SU-DHL-6 (cell line): ENCODE measurements at regions not wholly inside any gene's neighbourhood (a gene's known extent, or its start where the extent isn't known, plus 50 kb on each side); places are given as distances from the start of the nearest gene placed in this dataset.

Source experiments
- EZH2phosphoT487 ChIP-seq: fragments of 200-600 bp; sonication (generic), shearing (Covaris generic); conservative IDR thresholded peaks from 2 replicates; pipeline ENCODE4 v1.6.1; 2018; ENCODE audit warnings: mild to moderate bottlenecking, antibody characterized with exemption, low read length, moderate library complexity, mixed read lengths
- TF ChIP-seq, protein P1 (sequence below): fragments of 200-600 bp; sonication (generic); IDR thresholded peaks from one replicate; pipeline ENCODE4 v1.5.1; 2017; ENCODE audit warnings: antibody characterized with exemption, mild to moderate bottlenecking, low read length, moderate library complexity; ENCODE audit not compliant: insufficient read depth, poor library complexity, severe bottlenecking

DNA sequence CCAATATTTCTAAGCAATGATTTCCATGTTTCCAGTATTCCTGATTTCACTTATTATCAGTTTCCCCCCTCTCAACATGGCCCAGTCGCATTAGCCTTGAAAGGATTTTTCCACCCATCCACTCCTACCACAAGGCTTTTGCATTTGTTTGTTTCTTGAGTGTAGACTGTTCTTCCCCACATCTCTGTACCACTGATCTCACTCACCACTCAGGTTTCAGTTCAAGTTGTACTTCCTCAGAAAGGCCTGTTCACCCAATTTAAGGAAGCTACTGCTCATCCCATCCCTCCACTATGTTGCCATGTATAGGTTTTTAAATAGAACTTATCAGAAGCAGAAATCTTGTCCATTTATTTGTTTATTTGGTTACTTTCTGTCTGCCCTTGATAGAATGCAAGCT, 472.3 kb downstream of the FAM181B start:
- TF ChIP-seq, protein P1, sequence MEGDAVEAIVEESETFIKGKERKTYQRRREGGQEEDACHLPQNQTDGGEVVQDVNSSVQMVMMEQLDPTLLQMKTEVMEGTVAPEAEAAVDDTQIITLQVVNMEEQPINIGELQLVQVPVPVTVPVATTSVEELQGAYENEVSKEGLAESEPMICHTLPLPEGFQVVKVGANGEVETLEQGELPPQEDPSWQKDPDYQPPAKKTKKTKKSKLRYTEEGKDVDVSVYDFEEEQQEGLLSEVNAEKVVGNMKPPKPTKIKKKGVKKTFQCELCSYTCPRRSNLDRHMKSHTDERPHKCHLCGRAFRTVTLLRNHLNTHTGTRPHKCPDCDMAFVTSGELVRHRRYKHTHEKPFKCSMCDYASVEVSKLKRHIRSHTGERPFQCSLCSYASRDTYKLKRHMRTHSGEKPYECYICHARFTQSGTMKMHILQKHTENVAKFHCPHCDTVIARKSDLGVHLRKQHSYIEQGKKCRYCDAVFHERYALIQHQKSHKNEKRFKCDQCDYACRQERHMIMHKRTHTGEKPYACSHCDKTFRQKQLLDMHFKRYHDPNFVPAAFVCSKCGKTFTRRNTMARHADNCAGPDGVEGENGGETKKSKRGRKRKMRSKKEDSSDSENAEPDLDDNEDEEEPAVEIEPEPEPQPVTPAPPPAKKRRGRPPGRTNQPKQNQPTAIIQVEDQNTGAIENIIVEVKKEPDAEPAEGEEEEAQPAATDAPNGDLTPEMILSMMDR, result no peak
- no peak for TF ChIP-seq EZH2phosphoT487
